ENCODE measurements at regions not wholly inside any gene's neighbourhood (a gene's known extent, or its start where the extent isn't known, plus 50 kb on each side); places are given as distances from the start of the nearest gene placed in this dataset.
"Not testable (repeated sequence)": the region's sequence is repeated elsewhere in the genome, so short reads cannot be mapped to it uniquely, and the experiment has no call there.

DNA sequence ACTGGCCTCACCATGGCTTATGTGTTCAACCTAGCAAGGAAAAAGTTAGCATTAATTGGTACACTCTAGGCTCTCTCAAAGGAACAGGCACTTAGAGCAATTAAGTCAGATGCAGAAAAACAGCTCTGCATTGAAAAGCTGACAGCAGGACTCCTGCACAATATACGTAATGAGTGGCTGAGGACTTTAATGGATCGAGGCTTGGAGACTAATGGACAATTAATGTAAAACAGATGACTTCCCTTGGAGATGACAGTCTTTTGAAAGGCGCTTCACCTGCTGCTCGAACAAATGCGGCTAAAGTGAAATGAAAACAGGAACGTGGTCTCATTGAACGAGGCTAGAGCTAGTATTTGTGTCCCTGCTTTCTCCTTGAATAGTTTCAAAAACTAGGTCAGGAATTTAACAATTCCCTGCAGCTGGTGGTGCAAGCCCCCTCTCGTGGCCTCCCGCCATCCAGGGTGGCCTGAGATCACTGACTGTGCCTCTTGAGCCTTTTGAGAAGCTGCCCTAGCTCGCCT lies 137.1 kb downstream of the ELOVL4 start:
- no peak for DNase-seq (ENCODE audit: low read depth)

DNA sequence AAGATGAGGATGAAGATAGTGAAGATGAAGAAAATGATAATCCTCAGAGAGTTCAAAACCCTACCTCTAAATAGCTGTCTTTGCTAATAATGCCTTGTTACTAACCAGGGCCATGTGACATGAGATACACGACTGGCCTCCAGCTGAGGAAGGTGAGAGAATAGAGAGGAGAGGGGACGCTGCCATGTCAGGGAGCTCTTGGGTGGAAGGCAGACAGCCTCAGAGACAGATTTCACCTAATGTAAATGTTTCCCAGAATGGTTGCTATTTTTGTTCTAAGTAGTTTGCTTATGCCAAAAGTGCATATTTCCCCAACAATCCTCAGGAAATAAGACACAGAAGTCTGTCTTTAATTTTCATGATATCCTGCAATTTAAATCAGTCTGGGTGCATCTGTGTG lies 138.4 kb downstream of the ELOVL4 start:
- no peak for DNase-seq (ENCODE audit: low read depth)

DNA sequence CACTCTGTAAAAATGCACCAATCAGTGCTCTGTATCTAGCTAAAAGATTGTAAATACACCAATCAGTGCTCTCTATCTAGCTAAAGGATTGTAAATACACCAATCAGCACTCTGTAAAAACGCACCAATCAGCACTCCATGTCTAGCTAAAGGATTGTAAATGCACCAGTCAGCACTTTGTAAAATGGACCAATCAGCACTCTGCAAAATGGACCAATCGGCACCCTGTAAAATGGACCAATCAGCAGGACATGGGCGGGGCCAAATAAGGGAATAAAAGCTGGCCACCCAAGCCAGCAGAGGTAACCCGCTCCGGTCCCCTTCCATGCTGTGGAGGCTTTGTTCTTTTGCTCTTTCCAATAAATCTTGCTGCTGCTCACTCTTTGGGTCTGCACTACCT lies 140.7 kb downstream of the ELOVL4 start:
- DNase-seq (ENCODE audit: low read depth): not testable (repeated sequence)

DNA sequence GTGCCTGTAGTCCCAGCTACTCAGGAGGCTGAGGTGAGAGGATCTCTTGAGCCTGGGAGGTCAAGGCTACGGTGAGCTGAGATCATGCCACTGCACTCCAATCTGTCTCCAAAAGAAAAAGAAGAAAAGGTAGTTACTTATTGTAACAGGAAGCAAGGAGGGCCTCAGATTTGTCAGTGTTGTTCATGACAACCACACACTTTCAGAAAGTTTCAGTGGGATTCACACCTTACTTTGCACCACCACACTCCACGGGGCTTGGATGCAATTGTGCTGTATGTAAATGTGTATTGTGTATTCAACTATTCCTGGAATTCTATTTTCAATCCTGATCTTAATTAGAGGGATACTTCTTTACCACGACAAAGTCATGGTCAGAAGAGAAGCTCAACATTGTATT lies 142.6 kb downstream of the ELOVL4 start:
- DNase-seq (ENCODE audit: low read depth): no peak

DNA sequence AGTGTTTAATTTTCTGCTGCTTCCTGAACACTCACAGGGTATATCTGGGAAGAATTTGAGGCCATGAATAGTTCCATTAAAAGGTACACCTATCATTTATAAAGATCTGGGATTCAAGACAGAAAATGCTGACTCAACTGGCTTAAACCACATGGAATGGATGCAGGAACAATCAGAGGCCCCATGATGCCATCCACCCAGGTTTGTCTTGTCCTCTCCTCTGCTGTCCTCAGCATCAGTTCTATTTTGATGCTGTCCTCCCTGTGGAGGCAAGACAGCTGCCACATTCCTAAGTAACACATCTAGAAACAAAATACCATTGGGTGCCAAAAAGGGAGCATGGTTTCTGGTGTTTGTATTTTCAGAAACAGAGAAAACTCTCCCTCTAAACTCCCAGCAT lies 143.4 kb downstream of the ELOVL4 start:
- no peak for DNase-seq (ENCODE audit: low read depth)

DNA sequence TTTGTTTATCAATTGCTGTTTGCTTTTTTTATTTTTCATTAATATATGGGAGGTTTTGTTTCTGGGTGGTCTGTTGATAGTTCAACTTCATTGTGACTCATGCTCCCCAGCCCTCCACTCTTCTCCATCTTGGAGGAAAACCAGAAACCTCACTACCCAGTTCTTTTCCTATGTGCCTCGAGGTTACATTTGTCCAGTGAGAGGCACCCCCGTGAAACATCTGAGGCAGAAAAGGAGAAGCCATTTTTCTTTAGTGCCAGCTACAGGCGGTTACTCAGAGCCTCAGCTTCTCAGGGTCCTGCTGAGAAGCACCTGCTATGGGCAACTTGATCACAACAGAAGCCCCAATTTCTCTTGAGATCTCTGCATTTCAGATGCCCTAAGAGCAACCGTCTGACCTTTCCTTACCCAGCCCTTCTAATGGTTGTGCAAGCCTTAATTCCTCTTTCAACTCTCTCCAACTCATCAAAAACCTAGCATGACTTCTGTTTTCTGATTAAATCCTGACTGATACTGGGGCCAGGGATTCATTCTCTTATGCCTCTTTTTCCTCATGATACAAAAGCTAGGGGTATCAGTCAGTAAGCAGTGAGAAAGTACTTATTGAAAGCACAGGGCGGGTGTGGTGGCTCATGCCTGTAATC lies 144.6 kb downstream of the ELOVL4 start:
- no peak for DNase-seq (ENCODE audit: low read depth)

DNA sequence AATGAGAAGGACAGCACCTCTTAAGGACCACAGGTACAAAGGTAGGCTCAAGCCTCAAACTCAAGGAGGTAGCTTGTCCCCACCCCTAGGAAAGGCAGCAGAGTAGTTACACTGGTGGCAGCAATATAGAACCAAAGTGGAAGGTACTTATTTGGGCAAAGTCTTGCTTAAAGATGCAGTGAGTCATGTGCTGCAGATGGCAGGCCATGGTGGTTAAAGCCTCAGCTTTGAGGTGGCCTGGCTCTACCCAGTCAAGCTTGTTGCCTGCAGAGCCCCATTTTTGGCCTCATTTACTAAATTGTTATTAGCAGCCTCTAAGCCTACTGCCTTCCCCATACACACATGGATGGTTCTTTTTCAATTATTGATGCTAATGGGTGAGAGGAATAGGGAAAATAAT lies 146.0 kb downstream of the ELOVL4 start:
- DNase-seq (ENCODE audit: low read depth): no peak

DNA sequence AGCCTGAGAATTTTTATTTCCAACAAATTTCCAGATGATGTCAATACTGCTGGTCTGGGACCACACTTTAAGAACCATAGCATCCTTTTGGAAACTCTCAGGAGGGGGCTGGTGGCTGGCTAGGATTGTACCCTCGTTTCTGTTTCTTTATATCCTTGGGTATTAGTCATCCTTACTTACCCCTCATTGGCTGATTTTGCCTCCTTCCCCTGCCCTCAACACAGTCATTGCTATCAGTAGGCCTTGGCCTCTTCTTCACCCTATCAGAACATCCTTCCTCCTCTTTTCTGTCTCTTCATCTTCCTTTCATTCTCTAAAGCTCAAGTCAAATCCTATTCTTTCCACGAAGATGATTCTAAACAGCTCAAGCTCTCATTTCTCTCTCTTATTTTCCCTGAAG lies 148.5 kb downstream of the ELOVL4 start:
- no peak for DNase-seq (ENCODE audit: low read depth)

DNA sequence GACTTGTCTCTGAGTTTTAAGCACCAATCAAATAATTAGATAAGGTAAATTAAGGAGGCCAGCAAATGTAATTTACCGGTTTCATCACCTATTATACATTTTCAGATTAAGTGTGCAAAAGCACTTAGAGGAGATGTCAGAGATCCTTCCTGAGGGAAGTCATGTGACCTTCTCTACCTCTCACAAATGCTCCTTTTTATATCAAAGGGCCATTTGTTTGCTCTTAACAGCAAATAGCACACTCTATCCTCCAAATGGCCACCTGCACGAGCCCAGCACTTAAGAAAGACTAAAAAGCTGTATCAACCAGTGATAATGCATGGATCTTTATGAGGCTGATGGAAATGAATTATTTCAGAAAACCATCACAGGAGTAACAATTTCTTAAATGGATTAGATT lies 149.4 kb downstream of the ELOVL4 start:
- DNase-seq (ENCODE audit: low read depth): no peak

DNA sequence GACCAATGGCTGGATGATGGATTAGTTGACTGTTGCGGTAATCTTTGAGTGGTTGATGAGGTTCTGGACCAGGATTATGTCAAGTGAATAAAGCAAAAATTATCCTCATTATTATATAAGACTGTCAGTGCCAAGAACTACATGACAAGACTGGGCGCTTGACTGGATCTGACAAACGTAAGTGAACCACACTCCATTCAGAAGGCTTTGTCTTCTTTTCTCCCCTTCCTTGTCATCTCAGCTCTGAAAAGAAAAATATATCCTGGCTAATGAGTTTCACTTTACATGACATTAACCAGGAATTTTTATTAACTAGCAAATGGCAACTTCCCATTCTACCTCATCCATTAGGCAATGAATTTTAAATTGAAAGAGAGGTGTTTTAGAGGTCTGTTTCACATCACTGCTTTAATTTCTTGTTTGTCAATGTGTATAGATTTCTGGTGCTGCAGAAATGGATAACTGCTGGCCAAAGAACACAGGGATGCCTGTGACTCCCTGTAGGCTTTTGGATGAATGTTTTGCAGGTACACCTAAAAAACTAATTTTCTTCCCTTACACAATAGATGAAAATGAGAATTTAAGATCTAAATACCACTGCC lies 150.1 kb downstream of the ELOVL4 start:
- no peak for DNase-seq (ENCODE audit: low read depth)

DNA sequence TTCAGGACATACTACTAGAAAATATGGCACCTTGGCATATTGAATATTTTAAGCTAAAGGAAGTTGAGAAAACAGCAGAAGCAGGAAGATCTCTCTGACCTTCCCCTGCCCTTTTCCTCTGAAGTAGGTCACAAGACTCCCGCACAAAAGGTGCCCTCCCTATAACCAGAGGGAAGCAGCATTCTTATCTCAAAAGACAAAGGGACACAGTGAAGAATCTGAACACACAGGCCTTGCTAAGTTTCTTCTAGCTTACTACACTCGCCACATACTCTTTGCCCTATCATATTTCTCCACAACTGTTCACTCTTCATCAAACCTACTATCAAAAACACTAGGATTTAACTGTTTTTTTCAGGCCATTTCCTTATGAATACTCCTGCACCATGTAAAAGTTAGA lies 151.2 kb downstream of the ELOVL4 start:
- no peak for DNase-seq (ENCODE audit: low read depth)

DNA sequence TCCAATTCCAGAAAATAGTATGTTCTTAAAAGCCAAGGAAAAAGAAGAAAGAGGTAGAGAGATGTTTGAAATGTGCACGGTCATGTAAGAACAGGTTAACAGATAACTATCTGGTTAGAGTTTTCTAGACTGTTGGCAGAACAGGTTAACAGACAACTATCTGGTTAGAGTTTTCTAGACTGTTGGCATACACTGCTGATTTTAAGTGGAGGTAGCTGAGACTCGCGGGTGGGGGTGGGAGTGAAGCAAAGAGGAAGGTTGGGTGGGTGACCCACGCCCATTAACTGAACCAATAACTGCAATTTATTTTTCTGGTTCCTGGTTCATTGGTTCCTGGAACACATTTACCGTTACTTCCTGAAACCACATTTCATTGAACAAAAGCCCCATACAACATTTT lies 157.5 kb downstream of the ELOVL4 start:
- no peak for DNase-seq (ENCODE audit: low read depth)

DNA sequence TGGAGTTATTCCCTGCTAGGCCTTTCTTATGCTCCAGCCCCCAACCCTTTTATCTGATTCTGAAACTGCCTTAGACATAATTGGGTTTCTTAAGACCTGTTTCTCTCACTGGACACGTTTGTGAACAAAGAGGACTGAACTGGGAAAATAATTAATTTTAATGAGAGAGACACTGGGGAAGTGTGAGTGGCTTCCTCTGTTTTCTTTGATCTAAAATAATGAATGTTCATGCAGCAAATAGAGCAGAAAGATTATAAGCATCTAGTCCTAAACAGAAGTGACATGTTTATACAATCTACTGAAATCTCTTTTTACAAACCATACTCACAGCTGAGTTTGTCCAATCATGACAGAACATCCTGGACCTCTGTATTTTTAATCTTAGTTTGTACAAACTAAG lies 157.6 kb downstream of the SH3BGRL2 start:
- DNase-seq (ENCODE audit: low read depth): no peak

DNA sequence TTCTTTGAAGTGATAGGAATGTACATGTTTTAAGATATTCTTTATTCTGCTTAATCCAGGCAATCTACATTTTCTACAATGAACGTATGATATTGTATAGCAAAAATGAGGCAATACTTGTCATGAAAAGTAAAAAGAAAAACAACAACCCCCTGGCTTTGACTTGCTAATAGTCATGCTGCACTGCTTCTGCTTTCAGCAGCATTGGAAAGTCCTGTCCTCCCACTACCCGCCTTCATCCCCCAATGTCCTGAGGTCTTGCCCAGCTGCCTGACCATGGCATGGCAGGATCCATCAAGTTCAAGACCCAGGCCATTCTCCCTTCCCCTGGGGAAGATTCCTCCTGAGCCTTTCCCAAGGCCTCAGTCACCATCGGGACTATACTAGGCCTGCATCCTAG lies 156.5 kb downstream of the SH3BGRL2 start:
- DNase-seq (ENCODE audit: low read depth): no peak

DNA sequence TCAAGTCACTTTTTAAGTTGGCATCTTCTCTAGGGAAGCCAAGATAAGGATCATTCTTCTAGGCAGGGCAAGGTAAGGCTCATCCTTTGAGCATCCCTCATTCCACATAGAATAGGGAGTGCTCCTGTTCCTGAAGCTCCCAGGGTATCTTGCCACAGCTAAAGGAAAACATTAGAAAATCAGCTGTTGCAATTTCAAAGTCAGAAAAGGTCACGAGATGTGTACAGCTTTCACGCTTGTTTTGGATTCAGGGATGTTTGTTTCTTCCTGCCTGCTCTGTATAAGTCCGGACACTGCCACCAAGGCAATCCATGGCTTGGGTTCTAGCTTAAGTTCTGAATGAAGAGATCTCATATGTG lies 153.2 kb downstream of the SH3BGRL2 start:
- no peak for DNase-seq (ENCODE audit: low read depth)

DNA sequence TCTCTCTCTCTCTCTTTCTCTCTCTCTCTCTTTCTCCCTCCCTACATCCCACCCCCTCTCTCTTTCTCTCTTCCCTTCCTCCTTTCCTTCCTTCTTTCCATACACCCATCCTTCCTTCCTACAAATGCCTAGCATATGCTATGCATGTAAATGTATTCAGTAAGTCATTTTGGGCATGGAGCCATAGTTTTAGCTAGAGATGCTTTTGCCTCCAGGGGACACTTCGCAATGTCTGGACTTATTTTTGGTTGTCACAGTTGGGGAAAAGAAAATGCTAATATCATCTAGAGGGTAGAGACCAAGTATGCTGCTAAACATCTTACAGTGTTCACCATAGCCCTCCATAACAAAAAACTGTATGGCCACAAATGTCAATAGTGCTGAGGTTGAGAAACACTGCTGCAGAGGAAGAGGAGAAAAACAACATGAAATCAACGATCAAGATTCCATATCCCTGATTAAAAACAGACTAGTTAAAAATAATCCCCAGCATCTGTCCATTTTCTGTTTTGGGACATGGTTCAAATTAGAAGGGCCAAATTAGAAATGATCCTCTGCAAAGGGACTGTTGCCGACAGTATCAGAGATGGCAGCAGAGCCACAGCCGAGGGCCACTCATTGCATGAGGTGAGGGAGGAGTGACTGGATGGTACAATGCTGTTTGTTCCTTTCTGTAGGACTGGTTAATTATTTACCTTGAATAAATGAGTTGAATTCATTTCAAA lies 152.7 kb downstream of the SH3BGRL2 start:
- no peak for DNase-seq (ENCODE audit: low read depth)

DNA sequence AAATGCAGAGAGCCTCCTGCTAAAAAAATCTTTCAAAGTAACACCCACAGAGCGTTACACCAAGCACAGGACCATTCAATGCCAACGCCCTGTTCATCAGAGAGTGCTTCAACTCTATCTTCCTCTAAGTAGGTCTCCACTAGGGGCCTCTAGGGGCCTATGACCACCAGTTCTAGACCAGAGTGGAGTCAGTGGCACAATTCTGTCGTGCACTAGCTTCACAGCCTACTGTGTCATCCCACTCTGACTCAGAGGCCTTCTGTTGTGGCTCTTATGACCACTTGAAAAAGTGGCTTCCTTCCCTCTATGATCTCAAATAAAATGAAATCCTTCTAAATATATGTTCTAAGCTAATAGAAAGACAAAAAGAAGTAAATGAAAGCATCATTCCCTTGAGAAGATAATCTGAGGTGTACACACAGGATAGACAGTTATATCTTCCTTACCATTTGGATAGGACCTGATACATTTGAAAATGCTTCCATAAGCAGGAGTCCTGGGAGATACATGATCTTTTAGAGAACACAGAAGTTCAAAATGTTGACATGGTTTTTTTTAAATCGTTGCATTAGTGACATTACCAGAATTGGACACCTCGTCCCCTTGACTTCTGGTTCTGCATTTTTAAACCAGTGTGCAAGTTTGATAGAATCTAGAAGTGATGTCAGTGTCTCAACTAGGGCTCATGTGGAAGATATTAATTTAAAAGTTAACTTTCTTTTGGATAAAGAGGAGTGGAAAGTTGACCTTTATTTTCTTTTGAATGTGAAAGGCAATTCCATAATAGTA lies 151.9 kb downstream of the SH3BGRL2 start:
- no peak for DNase-seq (ENCODE audit: low read depth)

DNA sequence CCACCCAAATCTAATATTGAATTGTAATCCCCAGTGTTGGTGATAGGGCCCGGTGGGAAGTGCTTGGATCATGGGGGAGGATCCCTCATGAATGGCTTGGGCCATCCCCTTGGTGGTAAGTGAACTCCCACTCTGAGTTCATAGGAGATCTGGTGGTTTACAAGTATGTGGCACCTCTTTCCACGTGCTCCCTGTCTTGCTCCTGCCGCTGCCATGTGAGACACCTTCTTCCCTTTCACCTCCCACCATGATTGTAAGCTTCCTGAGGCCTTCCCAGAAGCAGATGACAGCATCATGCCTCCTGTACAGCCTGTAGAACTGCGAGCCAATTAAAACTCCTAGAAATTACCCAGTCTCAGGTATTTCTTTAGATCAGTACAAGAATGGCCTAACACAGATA lies 150.8 kb downstream of the SH3BGRL2 start:
- DNase-seq (ENCODE audit: low read depth): no peak

DNA sequence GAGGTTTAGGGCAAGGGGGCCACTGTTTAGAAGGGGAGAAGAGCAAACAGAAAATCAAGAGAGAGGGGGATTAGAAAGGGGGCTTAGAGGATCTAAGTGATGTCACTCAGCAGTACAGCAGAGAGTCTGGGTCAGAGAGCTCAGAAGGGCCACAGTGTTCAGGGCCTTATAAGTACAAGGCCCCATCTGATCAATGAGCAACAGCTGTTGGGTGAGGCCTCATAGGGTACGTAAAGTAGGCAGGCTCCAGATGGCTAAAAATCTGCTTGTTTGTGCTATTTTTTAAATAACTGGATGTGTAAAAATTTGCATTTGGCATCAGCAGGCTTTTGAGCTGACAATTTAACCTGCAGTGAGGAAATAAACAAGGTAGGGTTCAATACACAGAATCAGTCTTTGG lies 149.8 kb downstream of the SH3BGRL2 start:
- no peak for DNase-seq (ENCODE audit: low read depth)

DNA sequence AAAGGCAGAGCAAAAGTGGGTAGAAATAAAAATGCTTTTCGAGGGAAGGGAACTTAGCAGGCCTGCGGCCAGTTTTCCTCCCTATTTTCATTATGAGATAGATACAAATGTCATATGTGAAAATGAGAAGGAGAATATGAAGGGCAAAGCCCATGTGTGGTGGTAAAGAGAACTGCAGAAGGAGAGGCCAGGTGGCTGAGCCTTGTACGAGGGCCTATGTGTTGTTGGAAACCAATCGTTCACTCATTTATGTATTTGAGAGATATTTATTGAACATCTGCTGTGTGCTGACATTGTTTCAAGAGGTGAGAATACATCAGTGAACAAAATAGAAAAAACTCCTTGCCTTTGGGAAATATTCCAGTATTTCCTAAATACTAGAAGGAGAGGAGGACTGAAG lies 147.7 kb downstream of the SH3BGRL2 start:
- no peak for DNase-seq (ENCODE audit: low read depth)

DNA sequence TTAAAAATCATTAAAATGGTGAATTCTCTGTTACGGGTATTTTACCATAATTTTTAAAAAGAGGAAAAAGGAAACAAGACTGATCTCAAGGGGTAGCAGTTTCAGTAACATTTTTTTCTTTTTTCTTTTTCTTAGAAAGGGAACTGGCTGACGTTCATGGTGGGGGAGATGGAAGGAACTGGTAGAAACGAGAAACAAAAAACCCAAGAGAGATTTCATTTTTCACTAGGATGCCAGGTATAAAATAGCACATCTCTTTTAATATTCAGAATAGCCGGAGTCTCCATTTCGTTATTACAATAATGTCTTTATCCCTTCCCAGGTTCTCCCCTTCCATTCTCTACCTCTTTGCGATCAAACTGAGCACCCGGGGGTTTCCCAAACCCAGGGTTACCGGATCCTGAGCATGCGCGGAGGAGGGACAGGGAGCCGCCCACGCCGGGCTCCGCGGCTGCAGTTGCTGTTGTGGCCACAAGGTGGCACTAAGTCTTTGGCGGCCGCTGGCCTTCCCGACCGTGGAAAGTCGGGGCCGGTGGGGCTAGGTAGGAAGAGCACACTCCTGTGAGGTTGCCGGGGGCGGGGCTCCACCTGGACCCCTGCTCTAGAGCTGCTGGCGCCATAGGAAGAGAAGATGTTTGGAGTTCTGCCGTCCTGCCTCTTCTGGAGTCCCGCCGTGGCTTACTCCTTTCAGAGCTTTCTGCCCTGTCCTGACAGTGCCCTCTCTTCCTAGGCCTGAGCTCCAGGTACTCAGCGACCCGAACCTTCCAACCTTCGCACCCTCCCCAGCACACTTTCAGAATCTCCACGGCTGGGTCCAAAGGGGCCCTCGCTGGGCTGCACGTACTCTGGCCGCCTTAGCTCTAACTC lies 146.8 kb downstream of the SH3BGRL2 start:
- DNase-seq (ENCODE audit: low read depth): peak; percentile 78

DNA sequence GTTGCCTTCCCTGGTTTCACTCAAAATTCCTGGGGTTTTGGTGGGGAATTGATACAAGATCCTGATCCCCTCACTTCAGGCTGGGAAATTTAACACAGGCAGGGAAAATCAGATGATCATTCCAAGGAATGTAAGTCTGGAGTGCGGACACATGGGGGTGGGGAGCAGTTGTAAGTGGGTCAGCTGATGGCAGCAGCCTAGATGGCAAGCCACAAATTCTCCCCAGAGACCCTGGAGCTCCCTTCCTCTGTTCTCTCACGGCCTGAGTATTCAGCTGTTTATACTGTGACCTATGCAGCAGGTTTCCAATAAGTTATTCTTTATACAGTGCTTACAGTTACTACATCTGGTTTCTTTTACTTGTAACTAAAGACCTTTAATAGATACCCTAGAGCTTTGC lies 144.9 kb downstream of the SH3BGRL2 start:
- no peak for DNase-seq (ENCODE audit: low read depth)
